ENCODE measurements at regions not wholly inside any gene's neighbourhood (a gene's known extent, or its start where the extent isn't known, plus 50 kb on each side); places are given as distances from the start of the nearest gene placed in this dataset.

GRCh38 chr2:8253781-8254180, 428.1 kb upstream of the ID2 start:
- no peak for TF ChIP-seq MAX (IDR thresholded peaks at IDR 0.05)
- TF ChIP-seq EP300 (IDR thresholded peaks at IDR 0.05; ENCODE audit: borderline replicate concordance) = no peak
- TF ChIP-seq FOXM1 (IDR thresholded peaks at IDR 0.05; ENCODE audit: borderline replicate concordance, low read depth) = no peak
- TF ChIP-seq ZBTB7A (IDR thresholded peaks at IDR 0.05; ENCODE audit: low read depth) = no peak
- no peak for TF ChIP-seq TEAD4 (IDR thresholded peaks at IDR 0.05)
- no peak for TF ChIP-seq EGR1 (IDR thresholded peaks at IDR 0.05)
- no peak for TF ChIP-seq NFIC (IDR thresholded peaks at IDR 0.05)
- no peak for TF ChIP-seq TAF1 (IDR thresholded peaks at IDR 0.05; ENCODE audit: low read depth)
- no peak for TF ChIP-seq CREB1 (IDR thresholded peaks at IDR 0.05; ENCODE audit: low read depth)
- no peak for TF ChIP-seq TCF12 (IDR thresholded peaks at IDR 0.05; ENCODE audit: low read depth)
- TF ChIP-seq YY1 (IDR thresholded peaks at IDR 0.05; ENCODE audit: low read depth) = no peak
- no peak for TF ChIP-seq CEBPB (IDR thresholded peaks at IDR 0.05)
- no peak for TF ChIP-seq RAD21 (IDR thresholded peaks at IDR 0.05; ENCODE audit: low read depth)
- TF ChIP-seq REST (IDR thresholded peaks at IDR 0.05; ENCODE audit: low read depth) = no peak
- TF ChIP-seq USF1 (IDR thresholded peaks at IDR 0.05) = no peak

- TF ChIP-seq RAD21 (IDR thresholded peaks at IDR 0.05; ENCODE audit: low read depth) (no peak), CREB1 (IDR thresholded peaks at IDR 0.05; ENCODE audit: low read depth) (no peak), EGR1 (IDR thresholded peaks at IDR 0.05) (no peak), REST (IDR thresholded peaks at IDR 0.05; ENCODE audit: low read depth) (peak; percentile 49)
Observed at GRCh38 chr2:8254791-8255447, 426.9 kb upstream of the ID2 start.

GRCh38 chr2:8255448-8255800, 426.4 kb upstream of the ID2 start:
- TF ChIP-seq REST (IDR thresholded peaks at IDR 0.05; ENCODE audit: low read depth) = no peak
- TF ChIP-seq TCF12 (IDR thresholded peaks at IDR 0.05; ENCODE audit: low read depth) = no peak
- TF ChIP-seq CREB1 (IDR thresholded peaks at IDR 0.05; ENCODE audit: low read depth) = no peak
- TF ChIP-seq ZBTB7A (IDR thresholded peaks at IDR 0.05; ENCODE audit: low read depth) = no peak
- TF ChIP-seq TEAD4 (IDR thresholded peaks at IDR 0.05) = no peak
- no peak for TF ChIP-seq NFIC (IDR thresholded peaks at IDR 0.05)
- TF ChIP-seq YY1 (IDR thresholded peaks at IDR 0.05; ENCODE audit: low read depth) = no peak
- TF ChIP-seq TAF1 (IDR thresholded peaks at IDR 0.05; ENCODE audit: low read depth) = no peak
- TF ChIP-seq CEBPB (IDR thresholded peaks at IDR 0.05) = no peak
- no peak for TF ChIP-seq EP300 (IDR thresholded peaks at IDR 0.05; ENCODE audit: borderline replicate concordance)
- TF ChIP-seq FOXM1 (IDR thresholded peaks at IDR 0.05; ENCODE audit: borderline replicate concordance, low read depth) = no peak
- no peak for TF ChIP-seq MAX (IDR thresholded peaks at IDR 0.05)
- TF ChIP-seq EGR1 (IDR thresholded peaks at IDR 0.05) = no peak
- no peak for TF ChIP-seq USF1 (IDR thresholded peaks at IDR 0.05)
- no peak for TF ChIP-seq RAD21 (IDR thresholded peaks at IDR 0.05; ENCODE audit: low read depth)

GRCh38 chr2:8256905-8257304, 425.0 kb upstream of the ID2 start:
- no peak for TF ChIP-seq USF1 (IDR thresholded peaks at IDR 0.05)
- TF ChIP-seq CEBPB (IDR thresholded peaks at IDR 0.05) = no peak
- no peak for TF ChIP-seq NFIC (IDR thresholded peaks at IDR 0.05)
- no peak for TF ChIP-seq RAD21 (IDR thresholded peaks at IDR 0.05; ENCODE audit: low read depth)
- no peak for TF ChIP-seq TEAD4 (IDR thresholded peaks at IDR 0.05)
- TF ChIP-seq ZBTB7A (IDR thresholded peaks at IDR 0.05; ENCODE audit: low read depth) = no peak
- no peak for TF ChIP-seq EGR1 (IDR thresholded peaks at IDR 0.05)
- no peak for TF ChIP-seq TAF1 (IDR thresholded peaks at IDR 0.05; ENCODE audit: low read depth)
- no peak for TF ChIP-seq CREB1 (IDR thresholded peaks at IDR 0.05; ENCODE audit: low read depth)
- no peak for TF ChIP-seq REST (IDR thresholded peaks at IDR 0.05; ENCODE audit: low read depth)
- TF ChIP-seq FOXM1 (IDR thresholded peaks at IDR 0.05; ENCODE audit: borderline replicate concordance, low read depth) = no peak
- no peak for TF ChIP-seq MAX (IDR thresholded peaks at IDR 0.05)
- TF ChIP-seq TCF12 (IDR thresholded peaks at IDR 0.05; ENCODE audit: low read depth) = no peak
- TF ChIP-seq YY1 (IDR thresholded peaks at IDR 0.05; ENCODE audit: low read depth) = no peak
- no peak for TF ChIP-seq EP300 (IDR thresholded peaks at IDR 0.05; ENCODE audit: borderline replicate concordance)
